ENCODE measurements at regions not wholly inside any gene's neighbourhood (a gene's known extent, or its start where the extent isn't known, plus 50 kb on each side); places are given as distances from the start of the nearest gene placed in this dataset.

DNA sequence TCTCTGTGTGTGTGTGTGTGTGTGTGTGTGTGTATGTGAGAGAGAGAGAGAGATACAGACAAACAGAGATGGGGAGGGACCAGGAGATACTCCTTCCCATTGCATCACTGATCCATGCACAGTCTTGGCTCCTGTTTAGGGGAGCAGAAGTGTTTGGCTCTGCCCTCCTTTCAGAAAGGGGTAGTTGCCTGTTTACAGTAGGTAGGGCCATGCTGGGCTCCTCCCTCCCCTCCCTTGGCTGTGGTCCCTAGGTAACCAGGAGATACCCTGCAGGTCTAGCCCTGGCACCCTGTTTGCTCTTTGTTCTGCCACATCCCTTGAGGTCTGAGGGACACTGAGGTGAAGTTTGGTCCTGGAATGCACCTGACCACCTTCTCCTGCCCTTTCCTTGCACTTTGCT lies 95.3 kb downstream of the RAMP3 start:
- Histone ChIP-seq H3K27ac (replicated peaks) (no peak overlapping the region), H3K4me3 (replicated peaks; ENCODE audit: insufficient read depth, low read length) (no peak overlapping the region), H3K27me3 (ENCODE audit: insufficient read depth, poor library complexity, severe bottlenecking) (peaks cover 3% of the 10 kb centered on the region)
- TF ChIP-seq GABPA (IDR thresholded peaks at IDR 0.05; ENCODE audit: low read depth) (no peak), REST (IDR thresholded peaks at IDR 0.05; ENCODE audit: insufficient replicate concordance, low read depth) (no peak), SPI1 (IDR thresholded peaks at IDR 0.05; ENCODE audit: borderline replicate concordance, low read depth) (no peak)
- DNase-seq (ENCODE audit: low read depth in 1 of 2, low spot score in 1 of 2), result no peak

- no peak for DNase-seq (ENCODE audit: low read depth in 1 of 2, low spot score in 1 of 2)
- Histone ChIP-seq H3K27me3 (ENCODE audit: insufficient read depth, poor library complexity, severe bottlenecking) (peaks cover 2% of the 10 kb centered on the region), H3K4me3 (replicated peaks; ENCODE audit: insufficient read depth, low read length) (no peak overlapping the region), H3K27ac (replicated peaks) (no peak overlapping the region)
- TF ChIP-seq SPI1 (IDR thresholded peaks at IDR 0.05; ENCODE audit: borderline replicate concordance, low read depth) (no peak), CTCF (IDR thresholded peaks at IDR 0.05; ENCODE audit: insufficient read depth, low read length) (no peak)
Measured at GRCh38 chr7:45253368-45253767, 95.8 kb downstream of the RAMP3 start.

DNA sequence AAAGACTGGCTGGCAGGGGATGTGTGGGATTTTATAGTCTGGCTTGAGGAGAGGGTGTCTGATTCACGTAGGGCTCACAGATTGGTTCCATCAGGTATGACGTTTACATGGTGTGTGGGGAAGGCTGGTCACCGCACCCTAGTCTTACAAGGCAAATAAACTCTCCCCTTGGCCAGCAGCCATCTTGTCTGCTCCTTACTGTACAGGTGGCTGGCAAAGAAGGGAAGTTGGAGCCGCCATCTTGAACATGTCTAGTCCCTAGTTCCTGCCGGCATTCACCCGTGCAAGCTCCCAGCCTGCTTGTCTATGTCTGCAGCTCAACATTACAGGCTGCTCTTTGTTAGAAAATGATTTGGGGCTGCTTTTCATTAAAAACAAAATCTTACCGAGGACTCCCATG lies 97.6 kb downstream of the RAMP3 start:
- no peak overlapping the region for H3K4me3 ChIP-seq (replicated peaks; ENCODE audit: insufficient read depth, low read length)
- no peak for TF ChIP-seq GABPA (IDR thresholded peaks at IDR 0.05; ENCODE audit: low read depth)
- no peak for TF ChIP-seq CTCF (IDR thresholded peaks at IDR 0.05; ENCODE audit: insufficient read depth, low read length)
- no peak for TF ChIP-seq SPI1 (IDR thresholded peaks at IDR 0.05; ENCODE audit: borderline replicate concordance, low read depth)
- TF ChIP-seq REST (IDR thresholded peaks at IDR 0.05; ENCODE audit: insufficient replicate concordance, low read depth), result no peak
- TF ChIP-seq POLR2AphosphoS5 (IDR thresholded peaks at IDR 0.05; ENCODE audit: low read depth), result no peak
- H3K27ac ChIP-seq (replicated peaks), result no peak overlapping the region
- H3K27me3 ChIP-seq (ENCODE audit: insufficient read depth, poor library complexity, severe bottlenecking), result no peaks in the 10 kb centered on the region
- no peak for DNase-seq (ENCODE audit: low read depth in 1 of 2, low spot score in 1 of 2)

- Histone ChIP-seq H3K27me3 (ENCODE audit: insufficient read depth, poor library complexity, severe bottlenecking) (no peaks in the 10 kb centered on the region), H3K27ac (replicated peaks) (no peak overlapping the region), H3K4me3 (replicated peaks; ENCODE audit: insufficient read depth, low read length) (no peak overlapping the region)
- no peak for TF ChIP-seq SPI1 (IDR thresholded peaks at IDR 0.05; ENCODE audit: borderline replicate concordance, low read depth)
- no peak for DNase-seq (ENCODE audit: low read depth in 1 of 2, low spot score in 1 of 2)
Measured at GRCh38 chr7:45256309-45256708, 98.7 kb downstream of the RAMP3 start.

DNA sequence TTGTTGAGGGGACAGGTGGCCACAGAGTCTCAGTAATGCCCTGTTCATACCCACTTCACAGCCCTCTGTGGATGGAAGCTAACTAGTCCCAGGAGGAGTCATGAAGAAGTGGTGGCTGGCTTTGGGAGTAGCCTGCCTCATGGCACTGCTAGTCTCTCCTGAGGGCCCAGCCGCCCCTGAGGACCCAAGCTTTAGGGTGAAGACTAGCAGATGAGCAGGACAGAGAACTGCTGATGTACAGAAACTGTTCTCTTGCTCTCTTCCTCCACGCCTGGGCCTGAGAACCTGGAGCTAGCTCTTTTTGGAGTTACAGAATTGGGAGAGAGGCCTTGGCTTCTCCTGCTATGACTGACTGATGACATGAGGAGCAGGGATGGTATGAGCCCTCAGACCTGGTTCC lies 99.2 kb downstream of the RAMP3 start:
- Histone ChIP-seq H3K27ac (replicated peaks) (no peak overlapping the region), H3K4me3 (replicated peaks; ENCODE audit: insufficient read depth, low read length) (no peak overlapping the region), H3K27me3 (ENCODE audit: insufficient read depth, poor library complexity, severe bottlenecking) (no peaks in the 10 kb centered on the region)
- TF ChIP-seq REST (IDR thresholded peaks at IDR 0.05; ENCODE audit: insufficient replicate concordance, low read depth), result no peak
- TF ChIP-seq SPI1 (IDR thresholded peaks at IDR 0.05; ENCODE audit: borderline replicate concordance, low read depth), result no peak
- TF ChIP-seq GABPA (IDR thresholded peaks at IDR 0.05; ENCODE audit: low read depth), result no peak
- TF ChIP-seq POLR2AphosphoS5 (IDR thresholded peaks at IDR 0.05; ENCODE audit: low read depth), result no peak
- no peak for DNase-seq (ENCODE audit: low read depth in 1 of 2, low spot score in 1 of 2)
